GM21717 (cell line): ENCODE measurements at regions not wholly inside any gene's neighbourhood (a gene's known extent, or its start where the extent isn't known, plus 50 kb on each side); places are given as distances from the start of the nearest gene placed in this dataset.

Experiments
- ATAC-seq: cut with Tn5 transposase; IDR thresholded peaks from one replicate; pipeline ENCODE4 v1.9.1; 2021; ENCODE audit warnings: mild to moderate bottlenecking, moderate library complexity; ENCODE audit not compliant: unreplicated experiment

GRCh38 chr12:124399622-124400021 is 104.7 kb downstream of the RFLNA start:
- ATAC-seq, result no peak

- ATAC-seq, result no peak
Observed at GRCh38 chr12:124398578-124399227, 103.8 kb downstream of the RFLNA start.

- no peak for ATAC-seq
Observed at GRCh38 chr12:124397807-124398577, 103.1 kb downstream of the RFLNA start.

- no peak for ATAC-seq
Observed at GRCh38 chr12:124397399-124397679, 102.4 kb downstream of the RFLNA start.

- ATAC-seq, result no peak
Observed at GRCh38 chr12:124396544-124397398, 101.9 kb downstream of the RFLNA start.

GRCh38 chr12:124395986-124396385 is 101.1 kb downstream of the RFLNA start:
- ATAC-seq, result no peak

- ATAC-seq, result no peak
Observed at GRCh38 chr12:124395284-124395752, 100.4 kb downstream of the RFLNA start.

- ATAC-seq, result no peak
Observed at GRCh38 chr12:124394462-124395128, 99.7 kb downstream of the RFLNA start.

- no peak for ATAC-seq
Observed at GRCh38 chr12:124393831-124394230, 98.9 kb downstream of the RFLNA start.

GRCh38 chr12:124393414-124393790 is 98.5 kb downstream of the RFLNA start:
- ATAC-seq, result no peak

GRCh38 chr12:124392667-124393413 is 97.9 kb downstream of the RFLNA start:
- no peak for ATAC-seq

- ATAC-seq, result no peak
Observed at GRCh38 chr12:124392271-124392666, 97.4 kb downstream of the RFLNA start.

- peak; percentile 67 for ATAC-seq
Observed at GRCh38 chr12:124391340-124392261, 96.7 kb downstream of the RFLNA start.

GRCh38 chr12:124390442-124391097 is 95.7 kb downstream of the RFLNA start:
- peak; percentile 36 for ATAC-seq

GRCh38 chr12:124389725-124390441 is 95.0 kb downstream of the RFLNA start:
- ATAC-seq, result no peak

- no peak for ATAC-seq
Observed at GRCh38 chr12:124389138-124389724, 94.3 kb downstream of the RFLNA start.

- no peak for ATAC-seq
Observed at GRCh38 chr12:124388679-124389137, 93.8 kb downstream of the RFLNA start.
